ENCODE measurements at regions not wholly inside any gene's neighbourhood (a gene's known extent, or its start where the extent isn't known, plus 50 kb on each side); places are given as distances from the start of the nearest gene placed in this dataset.

GRCh38 chr3:34686541-34686940 lies 888.1 kb downstream of the PDCD6IP start:
- Histone ChIP-seq H3K4me1 (no peaks in the 10 kb centered on the region), H3K27ac (no peak overlapping the region), H3K27me3 (no peaks in the 10 kb centered on the region), H3K9me3 (no peaks in the 10 kb centered on the region), H3K36me3 (no peaks in the 10 kb centered on the region), H3K4me3 (replicated peaks in 1 of 3) (no peak overlapping the region)
- TF ChIP-seq POLR2A (IDR thresholded peaks at IDR 0.05) (no peak), CTCF (IDR thresholded peaks at IDR 0.05) (no peak)
- DNase-seq: no peak
- WGBS, 2 donors: 81 to 83% methylated on average over 1 of the region's 1 CpG
- intact Hi-C loops (cut with DNase I): loop anchor here (10.0 kb wide), 1 partner anchor 802 kb away; no protein-coding TSS in a partner anchor

DNA sequence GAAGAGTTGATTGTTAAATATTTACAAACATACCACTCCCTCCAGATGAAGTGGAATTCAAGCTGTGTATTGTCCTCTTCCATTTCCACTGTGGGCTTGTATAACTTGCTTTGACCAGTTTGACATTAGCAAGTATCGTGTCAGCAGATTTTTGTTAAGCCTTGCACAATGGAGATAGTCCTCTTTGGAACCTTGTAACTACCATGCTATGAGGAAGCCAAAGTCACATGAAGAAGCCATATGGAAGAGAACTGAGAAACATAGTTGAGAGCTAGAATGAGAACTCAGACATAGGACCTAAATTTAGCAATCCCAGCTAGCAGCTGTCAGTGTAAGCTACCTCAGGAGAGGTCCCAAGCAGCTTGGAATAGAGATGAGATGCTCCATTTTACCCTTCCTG lies 889.2 kb downstream of the PDCD6IP start:
- no peaks in the 10 kb centered on the region for H3K36me3 ChIP-seq
- H3K4me3 ChIP-seq (replicated peaks in 1 of 3): no peak overlapping the region
- no peaks in the 10 kb centered on the region for H3K27me3 ChIP-seq
- H3K27ac ChIP-seq: no peak overlapping the region
- intact Hi-C loops (cut with DNase I): loop anchor here (10.0 kb wide), 1 partner anchor 803 kb away; no protein-coding TSS in a partner anchor
- DNase-seq: no peak
- no peaks in the 10 kb centered on the region for H3K4me1 ChIP-seq
- no peak for TF ChIP-seq POLR2A (IDR thresholded peaks at IDR 0.05)
- 86 to 90% methylated on average over 1 of the region's 1 CpG for WGBS, 2 donors
- no peaks in the 10 kb centered on the region for H3K9me3 ChIP-seq

DNA sequence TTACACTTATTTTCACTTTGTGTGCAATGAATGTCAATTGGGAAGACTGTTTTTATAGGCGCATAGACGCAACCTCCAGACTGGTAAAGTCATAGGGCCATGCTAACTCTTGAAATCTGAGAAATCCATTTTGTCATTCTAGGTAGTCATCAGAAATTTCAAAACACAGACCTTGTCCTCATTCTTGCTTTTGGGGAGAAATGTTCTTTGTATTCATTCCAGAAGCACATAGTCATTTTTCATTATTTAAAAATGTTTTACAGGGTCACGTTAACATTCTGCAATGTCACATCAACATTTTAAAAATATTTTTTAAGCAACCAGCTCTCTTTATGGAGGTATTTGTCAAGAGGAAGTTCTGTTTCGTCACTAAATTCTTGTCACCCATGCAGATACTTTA lies 898.4 kb downstream of the PDCD6IP start:
- H3K27ac ChIP-seq: no peak overlapping the region
- TF ChIP-seq CTCF (IDR thresholded peaks at IDR 0.05) (no peak), POLR2A (IDR thresholded peaks at IDR 0.05) (no peak)
- no peak for DNase-seq
- WGBS, 2 donors: 84 to 88% methylated on average over 4 of the region's 4 CpGs
- H3K9me3 ChIP-seq: no peaks in the 10 kb centered on the region
- intact Hi-C loops (cut with DNase I): no loop called here
- no peaks in the 10 kb centered on the region for H3K4me1 ChIP-seq
- H3K27me3 ChIP-seq: no peaks in the 10 kb centered on the region
- H3K36me3 ChIP-seq: no peaks in the 10 kb centered on the region
- H3K4me3 ChIP-seq (replicated peaks in 1 of 3): no peak overlapping the region

GRCh38 chr3:34703053-34703452 lies 904.6 kb downstream of the PDCD6IP start:
- Histone ChIP-seq H3K4me1 (no peaks in the 10 kb centered on the region), H3K9me3 (no peaks in the 10 kb centered on the region), H3K27me3 (no peaks in the 10 kb centered on the region), H3K27ac (no peak overlapping the region), H3K4me3 (replicated peaks in 1 of 3) (no peak overlapping the region), H3K36me3 (no peaks in the 10 kb centered on the region)
- 93 to 96% methylated on average over 3 of the region's 3 CpGs for WGBS, 2 donors
- no peak for DNase-seq
- intact Hi-C loops (cut with DNase I): no loop called here
- TF ChIP-seq CTCF (IDR thresholded peaks at IDR 0.05): no peak
- no peak for TF ChIP-seq POLR2A (IDR thresholded peaks at IDR 0.05)

DNA sequence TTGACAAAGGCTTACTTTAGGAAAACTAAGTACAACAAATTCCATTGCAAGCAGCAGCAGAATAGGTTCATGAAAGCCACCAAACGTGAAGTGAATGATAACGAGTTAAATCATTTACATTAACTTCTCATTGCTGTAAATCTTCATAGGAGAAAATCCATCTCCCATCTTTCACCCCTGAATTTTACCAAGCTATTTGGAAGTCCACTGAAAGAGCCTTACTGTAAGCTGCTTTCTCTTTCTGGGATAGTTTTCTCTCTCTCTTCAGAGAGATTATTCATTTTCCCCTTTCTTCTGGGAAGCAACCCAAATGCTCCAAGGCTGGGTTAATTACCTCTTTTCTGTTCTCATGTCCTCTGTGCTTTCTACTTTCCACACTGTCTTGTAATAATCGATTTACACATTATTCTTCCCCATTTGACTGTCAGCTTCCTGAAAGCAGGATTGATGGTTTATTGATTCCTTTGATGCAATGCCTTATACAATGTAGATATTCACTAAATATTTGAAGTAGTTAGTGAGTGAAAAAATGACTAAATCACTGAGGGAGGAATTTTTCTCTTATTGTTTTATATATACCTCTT lies 914.3 kb upstream of the ARPP21 start:
- intact Hi-C loops (cut with DNase I): no loop called here
- TF ChIP-seq POLR2A (IDR thresholded peaks at IDR 0.05) (no peak), CTCF (IDR thresholded peaks at IDR 0.05) (no peak)
- no peak overlapping the region for H3K27ac ChIP-seq
- no peaks in the 10 kb centered on the region for H3K36me3 ChIP-seq
- H3K27me3 ChIP-seq: no peaks in the 10 kb centered on the region
- no peak for DNase-seq
- H3K4me3 ChIP-seq (replicated peaks in 1 of 3): no peak overlapping the region
- WGBS, 2 donors: 63 to 67% methylated on average over 3 of the region's 3 CpGs
- no peaks in the 10 kb centered on the region for H3K4me1 ChIP-seq
- H3K9me3 ChIP-seq: no peaks in the 10 kb centered on the region
